Stimulated activated CD8-positive, alpha-beta memory T cell treated with anti-CD3 and anti-CD28 coated beads, Interleukin-4, amount 100 ng/mL, for 48 hours (primary cell): ENCODE measurements at regions not wholly inside any gene's neighbourhood (a gene's known extent, or its start where the extent isn't known, plus 50 kb on each side); places are given as distances from the start of the nearest gene placed in this dataset.
"Not testable (repeated sequence)": the region's sequence is repeated elsewhere in the genome, so short reads cannot be mapped to it uniquely, and the experiment has no call there.

Source experiments
- DNase-seq: peaks from one replicate; pipeline ENCODE4 v3.0.0-alpha.2; 2020

DNA sequence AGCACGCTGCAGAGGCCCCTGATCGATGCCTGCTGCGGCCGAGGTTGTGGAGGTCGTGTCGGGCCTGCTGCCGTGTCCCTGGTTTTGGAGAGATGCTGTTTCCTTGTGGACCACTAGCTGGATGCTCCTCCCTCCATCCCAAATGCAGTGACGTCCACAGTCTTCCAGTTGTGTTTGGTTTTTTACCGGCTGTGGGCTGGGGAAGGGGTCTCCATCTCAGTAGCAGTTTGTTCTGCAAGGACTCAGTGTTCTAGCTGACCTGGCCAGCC, 143.0 kb upstream of the SHH start:
- no peak for DNase-seq

DNA sequence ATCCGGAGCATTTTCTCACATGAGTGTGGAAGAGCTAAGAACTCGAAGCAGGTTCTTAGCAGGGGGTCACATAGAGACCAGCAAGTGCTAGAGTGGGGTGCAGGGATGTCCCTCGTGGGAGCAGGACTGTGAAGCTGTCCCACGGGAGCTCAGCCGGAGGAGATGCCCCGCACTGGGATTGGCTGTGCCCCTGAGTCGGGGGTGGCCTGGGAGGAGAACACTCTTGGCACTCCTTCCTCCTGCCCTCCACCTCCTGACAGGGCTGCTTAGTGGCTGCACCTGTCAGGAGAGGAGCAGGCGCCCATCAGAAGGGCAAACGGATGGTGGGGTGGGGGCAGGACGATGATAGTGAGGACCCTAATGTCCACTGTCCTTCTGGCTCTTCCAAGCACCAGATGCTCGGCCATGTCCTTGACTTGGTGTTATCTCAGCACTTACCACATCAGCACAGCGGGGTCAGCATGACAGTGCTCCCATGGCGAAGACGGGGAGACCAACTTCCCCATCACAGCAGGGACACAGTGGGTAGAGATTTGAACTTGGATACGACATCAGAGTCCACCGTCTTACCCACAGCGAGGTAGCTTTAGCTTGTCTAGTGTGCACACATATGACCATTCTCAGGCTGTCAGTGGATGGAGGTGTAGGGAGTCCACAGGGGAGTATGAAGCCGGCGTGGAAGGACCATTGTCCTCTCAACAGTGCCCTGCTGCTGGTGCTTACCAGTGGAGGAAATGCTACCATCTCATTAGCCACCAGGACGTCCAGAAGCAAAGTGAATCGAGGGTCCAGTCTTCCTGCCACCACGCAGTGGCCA, 142.5 kb upstream of the SHH start:
- DNase-seq: no peak

DNA sequence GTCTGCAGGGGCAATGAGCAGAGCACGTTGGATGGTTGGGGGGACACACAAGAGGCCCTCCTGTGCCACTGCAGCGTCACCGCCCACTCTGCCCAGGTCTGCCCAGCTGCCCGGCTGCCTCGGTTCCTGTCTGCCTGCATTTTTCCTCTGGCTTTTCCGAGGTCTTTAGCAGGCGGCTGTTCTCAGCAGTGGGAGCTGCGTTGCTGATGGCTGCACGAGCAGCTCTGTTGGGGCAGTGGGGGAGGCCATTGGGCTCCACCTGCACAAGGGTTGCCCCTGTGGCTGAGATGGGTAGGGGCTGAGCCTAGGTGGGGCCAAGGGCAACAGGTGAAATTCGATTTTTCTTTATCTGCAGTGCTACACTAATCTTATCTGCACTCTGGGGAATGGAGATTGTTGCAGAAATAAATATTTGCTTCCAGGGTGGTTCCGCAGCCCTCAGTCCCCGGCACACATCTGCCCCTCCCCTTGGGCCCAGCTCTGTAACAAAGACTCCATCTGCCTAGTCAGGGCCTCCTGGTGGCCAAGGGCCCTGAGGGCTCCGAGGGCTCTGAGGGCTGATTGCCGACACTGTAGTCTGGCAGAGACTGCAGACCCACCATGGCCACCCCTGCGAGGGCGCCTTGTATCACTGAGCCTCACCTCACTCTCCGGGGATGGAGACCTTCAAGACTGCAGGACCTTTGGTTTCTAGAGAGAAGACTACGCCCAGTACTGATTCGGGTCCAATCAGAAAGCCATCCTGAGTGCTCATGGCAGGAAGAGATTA, 141.7 kb upstream of the SHH start:
- DNase-seq: no peak

DNA sequence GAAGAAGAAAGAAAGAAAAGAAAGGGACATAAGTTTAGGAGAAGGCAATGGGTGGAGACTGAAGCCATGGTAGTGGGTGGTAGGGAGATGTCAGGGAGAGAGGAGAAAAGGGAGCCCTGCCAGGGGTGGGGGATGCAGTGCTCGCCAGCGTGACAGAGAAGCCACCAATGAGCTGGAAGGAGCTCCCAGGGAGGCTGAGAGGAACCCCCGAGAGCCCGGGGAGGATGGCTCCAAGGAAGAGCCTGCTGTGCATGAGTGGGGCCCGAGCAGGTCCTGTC, 141.2 kb upstream of the SHH start:
- no peak for DNase-seq

DNA sequence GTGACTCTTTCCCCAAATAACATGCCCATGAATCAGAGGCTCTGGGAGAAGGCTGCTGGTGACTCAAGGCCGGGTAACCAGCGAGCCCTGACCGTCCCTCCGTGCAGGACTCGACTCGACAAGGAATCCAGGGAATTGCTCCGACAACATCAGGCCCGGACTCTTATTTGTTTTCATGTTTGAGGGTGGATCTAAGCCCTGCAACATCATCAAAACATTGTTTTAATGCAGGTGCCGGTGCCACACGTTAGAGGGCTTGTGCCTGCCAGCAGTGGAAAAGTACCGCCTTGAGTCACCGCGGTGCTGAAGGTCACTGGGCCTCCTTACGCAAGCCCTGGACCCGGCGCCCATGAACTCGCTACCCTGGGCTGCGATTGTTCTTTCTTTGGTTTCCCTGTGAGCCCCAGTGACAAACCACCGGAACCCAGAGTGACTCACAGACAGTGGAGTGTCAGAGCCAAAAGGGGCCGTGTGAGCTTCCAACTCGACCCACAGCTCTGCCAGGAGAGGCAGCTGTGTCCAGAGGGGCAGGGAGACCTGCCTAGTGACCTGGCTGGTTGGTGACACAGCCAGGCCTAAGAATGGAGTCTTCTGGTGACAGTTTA, 139.4 kb upstream of the SHH start:
- no peak for DNase-seq

DNA sequence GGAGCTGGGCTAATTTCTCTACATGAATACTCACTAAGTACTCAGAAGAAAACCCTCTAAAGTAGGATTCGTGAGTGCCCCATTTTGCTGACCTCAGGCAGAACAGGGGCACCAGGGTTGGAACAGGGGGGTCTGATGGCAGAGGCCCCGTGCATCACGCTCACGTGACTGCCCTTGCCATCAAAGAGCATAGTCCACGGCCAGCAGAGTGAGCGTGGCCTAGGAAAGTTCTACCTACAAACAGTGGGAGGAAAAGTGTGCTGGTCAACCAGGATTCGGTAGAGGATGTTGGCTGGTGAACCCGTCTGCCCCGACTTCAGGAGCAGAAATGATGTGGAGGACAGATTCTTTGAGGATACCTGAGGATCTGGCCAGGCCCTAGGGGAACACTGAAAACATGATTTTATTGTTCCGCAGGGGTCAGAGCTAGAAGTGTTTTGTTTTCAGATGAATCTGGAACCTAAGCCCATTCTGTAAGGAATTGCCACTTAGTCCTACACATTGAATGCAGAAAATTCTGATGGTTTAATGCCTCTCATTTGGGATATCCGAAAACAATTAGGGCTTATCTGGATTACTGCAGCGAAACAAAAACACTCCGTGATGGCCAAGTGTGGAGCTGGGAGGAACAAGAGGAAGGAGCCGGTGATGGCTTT, 138.8 kb upstream of the SHH start:
- DNase-seq: no peak

DNA sequence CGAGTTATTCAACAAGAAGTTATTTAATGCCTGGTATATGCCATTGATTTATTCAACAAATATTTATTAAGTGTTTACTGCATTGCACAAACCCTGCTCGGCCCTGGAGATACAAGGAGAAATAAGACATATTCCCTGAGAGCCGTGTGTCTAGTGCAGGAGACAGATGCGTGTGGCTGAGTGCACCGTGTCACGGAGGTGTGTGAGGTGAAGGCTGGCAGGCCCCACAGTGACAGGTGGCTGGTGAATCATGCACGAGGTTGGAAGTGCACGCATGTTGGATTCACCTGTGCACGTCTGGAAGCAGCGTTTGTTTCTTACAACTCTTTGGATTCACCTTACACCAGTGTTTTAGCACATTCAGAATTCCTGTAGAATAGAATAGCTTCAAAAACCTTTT, 136.6 kb upstream of the SHH start:
- no peak for DNase-seq

DNA sequence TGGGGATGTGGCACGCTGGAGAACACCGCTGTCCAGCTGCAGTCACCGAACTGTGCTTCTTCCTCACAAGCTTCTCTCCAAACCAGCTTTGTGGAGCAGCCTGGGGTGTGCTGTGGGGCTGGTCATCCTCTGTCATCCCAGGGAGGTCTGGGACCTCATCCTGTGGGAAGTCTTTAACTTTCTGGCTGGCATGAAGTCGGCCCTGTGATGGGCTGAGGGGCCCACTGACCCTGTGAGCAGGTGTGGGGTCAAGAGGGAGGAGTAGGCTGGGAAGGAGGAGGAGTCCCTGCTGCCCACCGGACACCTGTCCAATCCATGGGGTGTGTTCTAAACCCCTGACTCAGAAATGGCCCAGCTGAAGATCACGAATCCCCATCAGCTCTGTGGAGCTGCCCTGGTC, 136.2 kb upstream of the SHH start:
- DNase-seq: no peak

DNA sequence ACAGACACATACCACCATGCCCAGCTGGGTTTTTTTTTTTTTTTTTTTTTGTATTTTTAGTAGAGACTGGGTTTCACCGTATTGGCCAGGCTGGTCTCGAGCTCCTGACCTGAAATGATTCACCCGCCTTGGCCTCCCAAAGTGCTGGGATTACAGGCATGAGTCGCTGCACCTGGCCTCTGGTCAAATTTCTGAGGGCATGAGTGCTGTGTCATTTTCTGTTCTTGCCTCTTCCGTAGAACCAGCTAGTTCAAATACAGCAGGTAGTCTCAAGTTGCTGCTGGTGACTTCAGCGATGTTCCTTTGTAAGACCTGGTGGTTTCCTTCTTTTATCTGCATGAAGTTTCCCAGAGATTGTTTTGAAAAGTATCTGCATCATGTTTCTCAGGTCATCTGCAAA, 134.8 kb upstream of the SHH start:
- DNase-seq: no peak

DNA sequence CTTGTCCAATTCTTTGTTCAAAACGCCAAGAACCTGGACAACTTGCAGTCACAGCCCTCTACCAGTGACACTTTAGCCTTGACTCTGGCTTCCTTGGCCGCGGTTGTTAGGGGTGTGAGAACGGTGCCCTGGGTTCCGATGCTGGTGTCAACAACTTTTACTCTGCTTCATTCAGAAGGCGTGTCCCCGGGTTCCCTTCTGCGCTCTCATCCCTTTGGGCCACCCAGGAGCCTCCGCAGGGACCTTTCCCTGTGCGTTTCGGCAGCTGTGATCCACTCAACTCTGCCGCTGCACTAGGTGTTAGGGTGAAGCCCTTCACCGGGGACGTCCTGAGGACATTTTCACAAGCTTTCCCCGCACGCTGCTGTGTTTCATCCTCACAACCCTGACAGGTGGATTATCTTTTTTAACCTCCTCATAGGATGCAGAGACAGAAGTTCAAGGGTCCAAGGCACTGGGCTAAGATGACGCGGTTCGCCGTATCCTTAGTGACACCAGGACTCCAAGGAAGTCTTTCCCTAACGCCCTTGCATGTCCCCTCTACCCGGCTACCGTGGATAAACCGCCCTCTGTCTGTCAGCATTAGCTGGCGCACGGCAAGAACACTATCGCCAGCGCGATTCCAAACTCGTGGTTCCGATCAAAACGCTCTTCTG, 133.5 kb upstream of the SHH start:
- no peak for DNase-seq

DNA sequence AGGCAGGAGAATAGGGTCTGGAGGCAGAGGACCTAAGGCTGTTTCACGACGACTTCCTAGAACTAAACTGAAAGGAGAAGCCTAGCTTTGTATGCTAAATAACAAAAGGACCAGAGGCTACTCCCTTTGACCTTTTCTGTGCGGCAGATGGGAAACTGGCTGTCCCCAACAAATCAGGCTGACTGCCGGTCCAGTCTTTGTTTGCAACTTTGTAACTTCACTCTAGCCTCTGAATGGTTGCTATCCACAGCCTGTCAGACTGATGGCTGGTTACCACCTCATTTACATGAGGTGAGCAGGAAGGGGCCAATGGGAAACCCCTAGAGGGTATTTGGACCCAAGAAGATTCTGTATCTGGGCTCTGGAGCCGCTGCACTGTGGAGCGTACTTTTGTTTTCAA, 132.6 kb upstream of the SHH start:
- DNase-seq: no peak

DNA sequence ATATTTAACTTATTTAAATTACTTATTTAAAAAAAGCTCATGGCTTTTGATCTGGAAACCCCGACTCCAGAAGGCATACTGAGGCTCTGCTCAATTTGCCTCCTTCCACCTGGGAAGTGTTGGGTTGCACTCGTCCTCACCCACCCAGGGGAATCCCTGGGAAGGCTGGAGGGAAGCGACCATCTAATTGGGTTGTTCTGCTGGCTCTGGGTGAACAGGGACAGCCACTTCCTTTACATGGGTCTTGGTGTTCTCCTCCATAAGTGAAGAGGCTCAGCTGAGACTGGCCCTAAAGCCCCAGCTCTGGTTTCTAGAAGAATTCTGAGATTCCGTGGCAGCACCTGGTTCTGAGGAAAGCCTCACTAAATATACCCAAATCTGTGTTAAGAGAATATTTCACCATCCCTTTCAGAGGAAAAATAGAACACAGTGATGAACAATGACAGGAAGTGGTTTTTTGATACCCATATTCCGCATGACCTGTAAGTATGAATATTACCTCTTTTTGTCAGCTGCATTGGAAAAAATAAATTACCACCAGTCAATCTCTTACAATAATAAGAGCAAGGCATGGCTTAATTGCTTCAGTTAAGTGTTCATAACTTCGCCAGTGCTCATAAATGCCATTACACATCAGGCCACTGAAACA, 131.1 kb upstream of the SHH start:
- no peak for DNase-seq

DNA sequence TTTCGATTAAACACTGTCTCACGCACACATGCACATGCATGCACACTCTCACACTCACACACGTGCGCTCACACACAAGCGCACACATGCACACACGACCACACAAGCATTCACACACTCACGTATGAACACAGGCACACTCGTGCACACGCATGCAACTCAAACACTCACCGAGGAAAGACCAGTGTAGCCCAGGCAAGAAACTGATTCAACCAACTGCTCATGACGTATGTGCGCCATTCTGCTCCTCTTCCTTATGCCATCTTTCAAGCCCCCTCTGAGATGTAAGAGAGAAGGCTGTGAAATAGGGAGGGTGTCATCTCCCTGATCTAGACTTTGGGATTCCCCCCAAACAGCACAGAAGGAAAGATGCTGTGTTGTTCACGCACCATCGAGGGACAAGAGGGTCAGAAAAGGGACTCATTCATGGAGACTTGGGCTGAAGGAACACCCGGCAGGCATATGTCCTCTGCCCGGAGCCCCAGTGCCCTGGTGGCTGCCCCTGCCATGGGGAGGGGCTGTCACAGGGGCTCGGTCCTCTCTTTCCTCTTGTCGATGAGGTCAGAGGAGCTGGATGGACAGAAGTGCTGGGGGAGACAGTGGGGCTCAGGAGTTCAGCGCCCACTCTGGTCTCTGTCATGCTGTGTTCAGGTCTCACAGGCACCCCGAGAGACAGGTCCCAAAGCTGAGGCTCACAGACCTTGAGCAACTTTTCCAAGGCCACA, 130.1 kb upstream of the SHH start:
- no peak for DNase-seq

DNA sequence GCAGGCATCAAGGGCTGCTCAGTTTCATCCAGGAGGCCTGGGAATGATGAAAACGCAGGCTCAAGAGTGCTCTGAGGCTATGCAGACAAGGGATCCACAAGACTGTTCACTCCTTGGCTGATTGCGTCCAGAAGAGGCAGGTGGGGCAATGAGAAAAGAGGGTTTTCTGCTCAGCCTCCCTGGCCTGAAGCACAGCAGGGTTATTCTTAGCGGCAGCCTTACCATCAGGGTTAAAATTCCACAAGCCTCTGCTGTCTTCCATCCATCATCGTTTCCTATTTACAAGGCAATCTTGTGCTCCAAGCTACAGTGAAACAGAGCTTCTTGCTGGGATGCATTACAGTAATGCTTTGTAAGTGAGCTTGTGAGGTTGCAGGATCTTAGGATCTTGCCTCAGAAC, 129.4 kb upstream of the SHH start:
- DNase-seq: no peak

DNA sequence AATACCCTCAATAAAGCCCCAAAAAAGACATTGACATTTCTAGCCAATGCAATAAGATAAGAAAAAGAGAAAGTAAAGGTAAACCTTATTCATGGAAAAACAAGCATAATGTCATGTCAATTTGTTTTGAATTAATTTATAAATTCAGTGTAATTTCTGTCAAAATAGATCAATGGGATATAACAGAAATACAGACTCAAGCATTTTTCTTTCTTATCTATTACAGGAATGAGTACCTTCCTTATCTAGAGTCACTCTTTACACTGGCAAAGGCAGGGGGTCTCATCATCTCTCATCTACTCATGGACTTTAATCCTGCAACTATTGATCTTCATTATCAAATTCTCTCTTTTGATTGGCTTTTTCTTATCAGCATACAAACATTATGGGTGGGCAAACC, 127.1 kb upstream of the SHH start:
- DNase-seq: no peak

DNA sequence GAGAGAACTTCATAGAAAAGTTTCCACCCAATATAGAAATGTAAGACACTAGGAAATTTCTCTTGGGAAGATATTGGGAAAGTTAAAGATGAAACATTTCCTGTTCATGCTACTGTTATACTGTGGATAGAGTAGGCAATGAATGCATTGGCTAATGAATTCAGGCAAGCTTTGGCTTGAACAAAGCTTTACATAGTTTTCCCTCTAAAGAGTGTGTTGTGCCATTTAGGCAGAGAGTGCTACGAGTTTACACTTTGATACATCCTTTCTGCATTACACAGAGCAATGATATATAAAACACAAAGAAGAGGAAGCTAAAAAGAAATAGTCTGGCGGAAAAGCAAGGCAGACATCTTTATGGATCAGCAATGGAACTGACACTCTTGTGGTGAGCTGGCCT, 125.9 kb upstream of the SHH start:
- DNase-seq: no peak

DNA sequence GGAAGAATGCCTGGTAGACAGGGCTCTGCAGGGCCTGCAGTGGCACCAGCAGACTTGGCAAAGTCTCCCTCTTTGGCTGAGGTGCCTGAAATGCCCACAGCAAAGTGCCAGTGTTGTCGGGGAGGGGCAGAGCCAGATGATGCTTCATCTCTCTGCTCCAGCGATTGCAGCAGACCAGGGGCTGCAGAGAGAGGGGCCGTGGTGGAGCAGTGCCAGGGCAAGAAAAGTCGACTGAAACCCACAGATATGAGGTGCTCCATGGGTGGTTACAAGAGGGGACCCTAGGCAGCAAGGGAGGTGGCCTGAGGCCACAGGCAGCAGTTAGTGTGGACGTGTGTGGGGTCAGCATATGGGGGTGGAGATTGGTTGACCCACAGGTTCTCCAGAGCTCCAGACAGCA, 123.5 kb upstream of the SHH start:
- DNase-seq: no peak

DNA sequence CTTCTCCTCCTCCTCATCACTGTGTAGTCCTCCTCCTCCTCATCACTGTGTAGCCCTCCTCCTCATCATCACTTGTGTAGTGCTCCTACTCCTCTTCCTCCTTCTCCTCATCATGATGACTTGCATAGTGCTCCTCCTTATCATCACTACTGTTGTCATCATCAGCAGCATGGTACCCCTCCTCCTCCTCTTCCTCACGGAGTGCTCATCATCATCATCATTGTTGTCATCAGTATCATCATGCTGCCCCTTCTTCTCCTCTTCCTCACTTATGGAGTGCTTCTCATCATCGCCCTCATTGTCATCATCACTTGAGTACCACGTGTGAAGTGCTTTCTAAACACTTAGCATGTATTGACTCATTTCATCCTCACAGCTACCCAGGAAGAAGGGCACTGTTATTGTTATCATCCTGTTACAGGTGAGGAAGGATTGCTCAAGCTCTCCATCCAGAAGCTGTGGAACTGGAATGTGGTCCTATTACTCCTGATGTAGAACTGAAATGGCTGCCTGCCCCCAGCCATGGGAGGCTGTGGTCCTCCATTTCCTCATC, 122.8 kb upstream of the SHH start:
- DNase-seq: no peak

DNA sequence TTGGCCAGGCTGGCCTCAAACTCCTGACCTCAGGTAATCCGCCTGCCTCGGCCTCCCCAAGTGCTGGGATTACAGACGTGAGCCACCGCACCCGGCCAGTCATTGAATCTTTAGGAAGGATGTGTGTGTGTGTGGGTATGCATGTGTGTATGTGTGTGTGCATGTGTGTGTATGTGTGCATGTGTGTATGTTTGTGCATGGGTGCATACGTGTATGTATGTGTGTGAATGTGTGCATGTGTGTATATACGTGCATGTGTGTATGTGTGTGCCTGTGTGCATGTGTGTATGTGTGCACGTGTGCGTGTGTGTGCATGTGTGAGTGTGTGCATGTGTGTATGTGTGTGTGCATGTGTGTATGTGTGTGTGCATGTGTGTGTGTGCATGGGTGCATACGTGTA, 120.1 kb upstream of the SHH start:
- not testable (repeated sequence) for DNase-seq

DNA sequence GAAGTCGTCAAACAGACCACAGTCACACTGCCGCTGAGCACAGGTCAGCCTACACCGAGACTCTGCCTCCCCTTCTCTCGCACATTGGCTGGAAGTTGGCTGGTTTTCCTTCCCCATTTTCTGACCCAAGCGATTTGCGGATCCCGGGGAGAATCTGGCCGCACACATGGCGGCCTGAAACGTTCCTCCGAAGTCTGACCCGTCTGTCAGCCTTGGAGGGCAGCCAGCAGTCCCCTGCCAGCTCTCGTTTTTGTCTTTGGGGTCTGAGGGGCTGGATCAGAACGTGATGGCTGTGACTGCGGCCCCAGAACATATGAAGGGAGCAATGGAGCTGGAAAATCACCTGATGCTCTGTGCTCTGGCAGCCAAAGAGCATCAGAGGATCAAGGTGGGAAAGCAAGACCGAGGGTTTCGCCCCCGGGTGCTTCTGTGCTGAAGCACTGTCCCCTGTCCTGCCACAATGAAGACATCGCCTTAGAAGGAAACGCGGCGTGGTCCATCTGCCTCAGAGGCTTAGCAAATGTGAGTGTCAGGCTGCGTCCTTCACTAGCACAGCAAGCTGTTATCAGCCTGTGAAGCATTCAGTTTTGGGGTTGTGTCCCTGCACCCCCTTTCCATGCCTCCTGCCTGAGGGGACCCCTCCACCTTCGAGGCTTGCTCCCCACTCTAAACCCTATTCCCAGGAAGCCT, 119.3 kb upstream of the SHH start:
- DNase-seq: no peak

DNA sequence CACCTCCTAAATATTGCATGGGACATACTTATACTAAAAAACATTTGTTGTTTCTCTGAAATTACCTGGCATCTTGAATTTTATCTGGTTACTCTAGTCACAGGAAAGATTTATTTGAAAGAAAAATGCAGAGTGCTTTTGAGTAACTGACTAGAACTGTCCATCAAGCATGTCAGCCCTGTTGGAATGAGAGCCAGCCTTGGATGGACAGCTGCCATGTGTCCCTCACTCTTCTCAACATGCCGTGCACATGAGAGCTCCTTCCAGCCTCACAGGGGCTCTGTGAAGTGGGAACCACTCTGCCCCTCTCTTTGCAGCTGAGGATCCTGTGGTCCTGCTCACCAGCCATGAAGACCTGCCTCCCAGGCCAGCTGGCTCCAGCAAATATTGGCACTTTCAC, 118.3 kb upstream of the SHH start:
- no peak for DNase-seq

DNA sequence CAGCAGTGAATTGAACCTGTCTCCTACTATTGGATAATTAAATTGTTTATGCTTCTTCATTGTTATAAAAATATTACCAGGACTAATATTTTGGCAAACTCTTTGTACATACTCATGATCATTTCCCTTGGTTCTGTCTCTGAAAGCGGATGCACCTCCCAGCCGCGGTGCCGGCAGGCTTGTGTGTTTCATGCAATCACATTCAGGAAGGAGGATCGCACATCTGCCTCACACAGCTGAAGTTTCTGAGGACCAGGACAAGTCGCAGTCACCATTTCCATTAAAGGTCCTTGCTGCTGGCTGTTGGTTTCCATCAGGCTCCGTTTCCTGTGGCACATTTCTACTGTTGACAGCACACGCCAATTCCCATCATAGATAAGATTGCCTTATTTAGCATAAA, 117.8 kb upstream of the SHH start:
- no peak for DNase-seq
